ENCODE measurements at regions not wholly inside any gene's neighbourhood (a gene's known extent, or its start where the extent isn't known, plus 50 kb on each side); places are given as distances from the start of the nearest gene placed in this dataset.

DNA sequence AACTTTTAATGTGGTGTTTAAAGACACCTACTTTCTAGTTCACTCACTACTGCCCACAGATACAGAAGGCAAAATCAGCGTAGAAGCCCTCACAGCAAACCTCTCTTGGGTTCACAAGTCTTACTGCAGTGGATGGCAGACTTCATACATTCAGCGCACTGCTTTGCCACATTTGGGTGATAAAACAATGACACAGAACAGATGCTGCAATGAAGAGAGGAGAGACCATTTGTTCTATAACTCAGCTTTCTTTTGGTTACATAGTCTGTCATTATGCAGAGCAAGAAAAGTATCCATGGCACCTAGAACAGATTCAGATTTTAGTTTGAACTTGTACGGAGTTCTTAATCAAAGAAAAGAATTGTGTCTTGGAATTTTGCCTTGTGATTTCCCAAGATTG lies 459.0 kb downstream of the BCAT1 start:
- no peak for TF ChIP-seq EZH2 (IDR thresholded peaks at IDR 0.05; ENCODE audit: borderline replicate concordance, low read length)
- TF ChIP-seq, protein P1, sequence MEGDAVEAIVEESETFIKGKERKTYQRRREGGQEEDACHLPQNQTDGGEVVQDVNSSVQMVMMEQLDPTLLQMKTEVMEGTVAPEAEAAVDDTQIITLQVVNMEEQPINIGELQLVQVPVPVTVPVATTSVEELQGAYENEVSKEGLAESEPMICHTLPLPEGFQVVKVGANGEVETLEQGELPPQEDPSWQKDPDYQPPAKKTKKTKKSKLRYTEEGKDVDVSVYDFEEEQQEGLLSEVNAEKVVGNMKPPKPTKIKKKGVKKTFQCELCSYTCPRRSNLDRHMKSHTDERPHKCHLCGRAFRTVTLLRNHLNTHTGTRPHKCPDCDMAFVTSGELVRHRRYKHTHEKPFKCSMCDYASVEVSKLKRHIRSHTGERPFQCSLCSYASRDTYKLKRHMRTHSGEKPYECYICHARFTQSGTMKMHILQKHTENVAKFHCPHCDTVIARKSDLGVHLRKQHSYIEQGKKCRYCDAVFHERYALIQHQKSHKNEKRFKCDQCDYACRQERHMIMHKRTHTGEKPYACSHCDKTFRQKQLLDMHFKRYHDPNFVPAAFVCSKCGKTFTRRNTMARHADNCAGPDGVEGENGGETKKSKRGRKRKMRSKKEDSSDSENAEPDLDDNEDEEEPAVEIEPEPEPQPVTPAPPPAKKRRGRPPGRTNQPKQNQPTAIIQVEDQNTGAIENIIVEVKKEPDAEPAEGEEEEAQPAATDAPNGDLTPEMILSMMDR (IDR thresholded peaks at IDR 0.05; ENCODE audit: low read length): no peak
